ENCODE measurements at regions not wholly inside any gene's neighbourhood (a gene's known extent, or its start where the extent isn't known, plus 50 kb on each side); places are given as distances from the start of the nearest gene placed in this dataset.

- H3K4me3 ChIP-seq (replicated peaks in 1 of 2; ENCODE audit: low read depth in 2 of 2, low read length in 2 of 2): no peak overlapping the region
- DNase-seq (ENCODE audit: low read depth in 2 of 2): no peak
- TF ChIP-seq CTCF (IDR thresholded peaks at IDR 0.05; ENCODE audit: low read depth, low read length): no peak
These were observed 83.1 kb upstream of the LINGO1 start for GRCh38 chr15:77715860-77716259.

GRCh38 chr15:77715051-77715450 lies 82.3 kb upstream of the LINGO1 start:
- no peak for DNase-seq (ENCODE audit: low read depth in 2 of 2)
- TF ChIP-seq CTCF (IDR thresholded peaks at IDR 0.05; ENCODE audit: low read depth, low read length): no peak
- no peak overlapping the region for H3K4me3 ChIP-seq (replicated peaks in 1 of 2; ENCODE audit: low read depth in 2 of 2, low read length in 2 of 2)

- TF ChIP-seq CTCF (IDR thresholded peaks at IDR 0.05; ENCODE audit: low read depth, low read length): no peak
- H3K4me3 ChIP-seq (replicated peaks in 1 of 2; ENCODE audit: low read depth in 2 of 2, low read length in 2 of 2): no peak overlapping the region
These were observed 81.8 kb upstream of the LINGO1 start for GRCh38 chr15:77714555-77714954.

GRCh38 chr15:77714023-77714422 lies 81.3 kb upstream of the LINGO1 start:
- DNase-seq (ENCODE audit: low read depth in 2 of 2): no peak
- H3K4me3 ChIP-seq (replicated peaks in 1 of 2; ENCODE audit: low read depth in 2 of 2, low read length in 2 of 2): no peak overlapping the region
- TF ChIP-seq CTCF (IDR thresholded peaks at IDR 0.05; ENCODE audit: low read depth, low read length): no peak

More at GRCh38 chr15:77714555-77714954, 81.8 kb upstream of the LINGO1 start:
- DNase-seq (ENCODE audit: low read depth in 2 of 2): no peak

DNA sequence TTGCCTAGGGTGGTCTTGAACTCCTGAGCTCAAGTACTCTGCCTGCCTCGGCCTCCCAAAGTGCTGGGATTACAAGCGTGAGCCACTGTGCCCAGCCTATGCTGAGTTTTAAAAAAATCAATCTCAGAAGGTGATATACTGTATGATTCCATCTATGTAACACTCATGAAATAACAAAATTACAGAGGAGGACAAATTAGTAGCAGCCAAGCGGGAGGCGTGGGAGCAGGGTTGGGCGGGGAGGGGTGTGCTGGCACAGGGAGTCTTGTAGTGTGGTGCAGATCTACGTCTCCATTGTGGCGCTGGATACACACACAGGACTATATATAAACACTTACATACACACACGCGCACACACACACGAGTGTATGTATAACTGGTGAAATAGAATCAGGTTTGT lies 80.6 kb upstream of the LINGO1 start:
- DNase-seq (ENCODE audit: low read depth in 2 of 2): no peak
- no peak overlapping the region for H3K4me3 ChIP-seq (replicated peaks in 1 of 2; ENCODE audit: low read depth in 2 of 2, low read length in 2 of 2)
- no peak for TF ChIP-seq CTCF (IDR thresholded peaks at IDR 0.05; ENCODE audit: low read depth, low read length)

DNA sequence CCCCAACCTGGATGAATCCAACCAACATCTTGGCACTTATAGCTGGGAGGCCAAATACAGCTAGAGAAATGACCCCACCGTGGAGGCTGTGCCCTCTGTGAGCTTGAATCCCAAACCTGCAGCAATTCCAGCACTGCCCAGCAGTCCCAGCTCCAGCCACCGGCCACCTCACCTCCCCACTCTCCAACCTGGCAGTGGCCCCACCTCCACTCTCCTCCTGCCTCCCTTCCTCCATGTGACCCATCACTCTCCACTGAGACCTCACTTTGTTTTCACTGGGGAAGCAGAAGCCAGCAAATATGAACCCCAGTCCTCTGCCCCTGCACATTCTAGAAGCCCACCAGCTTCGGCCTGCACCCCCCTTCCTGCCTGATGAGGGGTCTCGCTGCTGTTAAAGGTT lies 79.7 kb upstream of the LINGO1 start:
- no peak for TF ChIP-seq CTCF (IDR thresholded peaks at IDR 0.05; ENCODE audit: low read depth, low read length)
- no peak for DNase-seq (ENCODE audit: low read depth in 2 of 2)
- H3K4me3 ChIP-seq (replicated peaks in 1 of 2; ENCODE audit: low read depth in 2 of 2, low read length in 2 of 2): no peak overlapping the region

DNA sequence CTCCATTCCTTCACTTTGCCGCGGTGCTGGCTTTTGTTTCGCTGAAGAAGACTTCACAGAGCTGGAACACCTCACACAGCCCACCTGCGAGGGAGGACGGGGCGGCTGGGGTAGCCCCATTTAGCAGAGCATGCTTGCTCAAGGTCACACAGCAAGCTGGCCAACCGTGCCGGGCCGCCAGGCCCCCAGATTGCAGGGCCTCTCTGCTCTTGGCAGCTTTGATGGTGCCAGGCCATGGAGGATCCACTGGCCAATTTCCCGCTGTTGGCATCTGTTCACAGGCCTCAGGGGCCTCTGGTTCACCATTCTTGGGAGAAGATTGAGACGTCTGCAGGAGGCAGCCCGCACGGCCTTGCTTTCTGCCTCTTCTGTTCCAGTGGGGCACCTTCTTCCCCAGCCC lies 77.9 kb upstream of the LINGO1 start:
- no peak for TF ChIP-seq CTCF (IDR thresholded peaks at IDR 0.05; ENCODE audit: low read depth, low read length)
- DNase-seq (ENCODE audit: low read depth in 2 of 2): no peak
- no peak overlapping the region for H3K4me3 ChIP-seq (replicated peaks in 1 of 2; ENCODE audit: low read depth in 2 of 2, low read length in 2 of 2)

Data from cardiac fibroblast (primary cell).